Ovary (tissue), 7 donors: ENCODE measurements at regions not wholly inside any gene's neighbourhood (a gene's known extent, or its start where the extent isn't known, plus 50 kb on each side); places are given as distances from the start of the nearest gene placed in this dataset.

ENCODE experiments used
- DNase-seq, 5 donors: peaks; one replicate each; pipeline ENCODE4 v3.0.0-alpha.2; 2019 to 2020
- H3K27ac ChIP-seq, 2 donors: fragments of 200-600 bp; one replicate each; pipeline versions ENCODE4 v1.5.1 to v1.8.0; 2019 to 2022
- H3K27me3 ChIP-seq: fragments of 200-600 bp; one replicate; pipeline ENCODE4 v1.8.0; 2022
- H3K36me3 ChIP-seq: fragments of 200-600 bp; sonication (generic); one replicate; pipeline ENCODE4 v1.5.1; 2019
- H3K4me1 ChIP-seq: one replicate; pipeline ENCODE4 v1.8.1; 2013; ENCODE audit warnings: mild to moderate bottlenecking, moderate library complexity; ENCODE audit not compliant: insufficient read depth
- H3K4me3 ChIP-seq: fragments of 200-600 bp; sonication (generic); one replicate; pipeline ENCODE4 v1.5.1; 2017
- H3K9me3 ChIP-seq, 2 donors: fragments of 200-600 bp in 1 of 2; sonication (generic) in 1 of 2; one replicate each; pipeline versions ENCODE4 v1.5.1 to v1.8.1; 2013 to 2019; ENCODE audit warnings: mild to moderate bottlenecking in 1 of 2, moderate library complexity in 1 of 2
- EP300 ChIP-seq: sonication (generic); formaldehyde crosslinking; IDR thresholded peaks from one replicate; pipeline ENCODE4 v1.6.1; 2017; ENCODE audit warnings: antibody characterized with exemption
- POLR2A ChIP-seq: fragments of 450-650 bp; IDR thresholded peaks from one replicate; pipeline ENCODE4 v1.6.1; 2017; ENCODE audit warnings: antibody characterized with exemption, mild to moderate bottlenecking, moderate library complexity
- WGBS, 3 donors: extraction: QIAGEN DNeasy Blood & Tissue Kit in 1 of 3; methylation state at CpG; one replicate each; pipeline versions ENCODE4 v1.1.5 to v1.1.7; 2013 to 2017; 5-methylcytosine and 5-hydroxymethylcytosine counted together
- intact Hi-C, 4 donors: fragments of 100-400 bp; cut with DNase I; formaldehyde crosslinking; loops; one replicate each; pipeline versions ENCODE4 v1.11.0 to v1.15.1; 2022 to 2023
- TF ChIP-seq, protein P1 (sequence below), 3 donors: fragments of 450-650 bp in 2 of 3; fragments of 200-600 bp in 1 of 3; IDR thresholded peaks; one replicate each; pipeline versions ENCODE4 v1.5.1 to v1.8.0; 2016 to 2022; ENCODE audit warnings: antibody characterized with exemption in 3 of 3, mild to moderate bottlenecking in 1 of 3
- donor health status: DM: no; HTN: no; CAD: no; lungs with moderate emphysema.
- donor health status: DM: no; HTN: no; CAD: no.
- donor health status: Bipolar disorder and iron deficiency.
- donor health status: DM: no; HTN: no; CAD: no.
- donor health status: DM: yes; HTN: yes; CAD: no.

GRCh38 chr6:160921095-160921494 lies 70.5 kb upstream of the MAP3K4 start:
- H3K27me3 ChIP-seq = no peaks in the 10 kb centered on the region
- no peaks in the 10 kb centered on the region for H3K4me1 ChIP-seq
- WGBS, 3 donors = 66 to 79% (median 66%) methylated on average over 3 of the region's 3 CpGs
- H3K27ac ChIP-seq = no peak overlapping the region
- DNase-seq = no peak
- no peaks in the 10 kb centered on the region for H3K9me3 ChIP-seq
- TF ChIP-seq EP300 (no peak), POLR2A (no peak)
- TF ChIP-seq, protein P1, sequence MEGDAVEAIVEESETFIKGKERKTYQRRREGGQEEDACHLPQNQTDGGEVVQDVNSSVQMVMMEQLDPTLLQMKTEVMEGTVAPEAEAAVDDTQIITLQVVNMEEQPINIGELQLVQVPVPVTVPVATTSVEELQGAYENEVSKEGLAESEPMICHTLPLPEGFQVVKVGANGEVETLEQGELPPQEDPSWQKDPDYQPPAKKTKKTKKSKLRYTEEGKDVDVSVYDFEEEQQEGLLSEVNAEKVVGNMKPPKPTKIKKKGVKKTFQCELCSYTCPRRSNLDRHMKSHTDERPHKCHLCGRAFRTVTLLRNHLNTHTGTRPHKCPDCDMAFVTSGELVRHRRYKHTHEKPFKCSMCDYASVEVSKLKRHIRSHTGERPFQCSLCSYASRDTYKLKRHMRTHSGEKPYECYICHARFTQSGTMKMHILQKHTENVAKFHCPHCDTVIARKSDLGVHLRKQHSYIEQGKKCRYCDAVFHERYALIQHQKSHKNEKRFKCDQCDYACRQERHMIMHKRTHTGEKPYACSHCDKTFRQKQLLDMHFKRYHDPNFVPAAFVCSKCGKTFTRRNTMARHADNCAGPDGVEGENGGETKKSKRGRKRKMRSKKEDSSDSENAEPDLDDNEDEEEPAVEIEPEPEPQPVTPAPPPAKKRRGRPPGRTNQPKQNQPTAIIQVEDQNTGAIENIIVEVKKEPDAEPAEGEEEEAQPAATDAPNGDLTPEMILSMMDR (IDR thresholded peaks at IDR 0.05) = no peak
- H3K4me3 ChIP-seq = no peak overlapping the region
- intact Hi-C loops = no loop called here
- H3K36me3 ChIP-seq = no peaks in the 10 kb centered on the region

DNA sequence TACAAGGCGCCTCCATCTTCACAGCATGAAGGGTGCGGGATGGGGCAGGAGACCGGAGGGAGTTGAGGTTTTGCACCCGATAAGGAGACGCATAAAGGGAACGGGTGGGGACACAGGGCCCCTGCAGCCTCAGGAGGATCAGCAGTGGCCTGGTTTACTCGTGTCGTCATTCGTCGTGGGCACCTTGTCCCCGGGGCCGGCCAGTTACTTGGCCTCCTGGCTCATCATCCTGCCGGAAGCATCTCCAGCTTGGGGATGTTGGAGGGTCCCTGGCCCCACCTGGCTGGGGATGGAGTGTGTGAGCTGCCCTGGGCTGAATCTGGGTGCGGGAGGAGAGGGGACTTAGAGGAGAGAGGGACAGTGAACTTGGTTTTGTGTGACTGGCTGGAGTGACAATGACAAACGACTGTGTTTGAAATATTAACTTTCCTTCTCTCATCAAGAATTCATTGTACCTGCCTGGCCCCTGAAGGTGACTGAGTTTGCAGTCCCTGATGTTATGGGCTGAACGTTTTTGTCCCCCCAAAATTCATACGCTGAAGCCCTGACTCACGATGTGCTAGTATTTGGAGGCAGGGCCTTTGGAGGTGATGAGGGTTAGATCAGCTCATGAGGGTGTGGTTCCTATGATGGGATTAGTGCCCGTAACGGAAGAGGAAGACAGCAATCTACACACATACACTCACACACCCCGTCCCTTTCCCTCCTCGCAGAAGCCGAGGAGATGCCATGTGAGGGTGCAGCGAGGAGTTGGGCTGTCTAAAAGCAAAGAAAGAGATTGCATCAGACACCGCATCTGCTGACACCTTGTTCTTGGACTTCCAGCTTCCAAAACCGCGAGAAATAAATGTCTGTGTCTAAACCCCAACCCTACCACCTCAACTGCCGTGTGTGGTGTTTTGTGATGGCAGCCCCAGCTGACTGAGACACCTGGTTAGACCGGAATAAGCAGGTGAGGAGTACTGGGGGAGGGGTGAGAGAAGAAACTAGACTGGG lies 65.0 kb upstream of the MAP3K4 start:
- Histone ChIP-seq H3K27ac (no peak overlapping the region), H3K4me1 (peaks cover 2% of the 10 kb centered on the region), H3K4me3 (no peak overlapping the region), H3K36me3 (no peaks in the 10 kb centered on the region), H3K27me3 (no peaks in the 10 kb centered on the region), H3K9me3 (no peaks in the 10 kb centered on the region)
- TF ChIP-seq, protein P1 (IDR thresholded peaks at IDR 0.05) = no peak
- TF ChIP-seq EP300 (no peak), POLR2A (no peak)
- intact Hi-C loops = loop anchor here in 1 of 4 donors (5.0 kb wide), 1 partner anchor 451 kb away; no protein-coding TSS in a partner anchor
- no peak for DNase-seq
- 89 to 93% (median 90%) methylated on average over 29 of the region's 29 CpGs for WGBS, 3 donors

GRCh38 chr6:160927416-160927815 lies 64.2 kb upstream of the MAP3K4 start:
- no peak overlapping the region for H3K27ac ChIP-seq
- WGBS, 3 donors = 85 to 97% (median 94%) methylated on average over 2 of the region's 2 CpGs
- H3K4me3 ChIP-seq = no peak overlapping the region
- intact Hi-C loops = loop anchor here in 1 of 4 donors (5.0 kb wide), 1 partner anchor 450 kb away; no protein-coding TSS in a partner anchor
- TF ChIP-seq, protein P1 (IDR thresholded peaks at IDR 0.05) = no peak
- TF ChIP-seq POLR2A = no peak
- no peak for TF ChIP-seq EP300
- H3K4me1 ChIP-seq = peaks cover 2% of the 10 kb centered on the region
- DNase-seq = no peak
- no peaks in the 10 kb centered on the region for H3K9me3 ChIP-seq
- no peaks in the 10 kb centered on the region for H3K27me3 ChIP-seq
- H3K36me3 ChIP-seq = no peaks in the 10 kb centered on the region

DNA sequence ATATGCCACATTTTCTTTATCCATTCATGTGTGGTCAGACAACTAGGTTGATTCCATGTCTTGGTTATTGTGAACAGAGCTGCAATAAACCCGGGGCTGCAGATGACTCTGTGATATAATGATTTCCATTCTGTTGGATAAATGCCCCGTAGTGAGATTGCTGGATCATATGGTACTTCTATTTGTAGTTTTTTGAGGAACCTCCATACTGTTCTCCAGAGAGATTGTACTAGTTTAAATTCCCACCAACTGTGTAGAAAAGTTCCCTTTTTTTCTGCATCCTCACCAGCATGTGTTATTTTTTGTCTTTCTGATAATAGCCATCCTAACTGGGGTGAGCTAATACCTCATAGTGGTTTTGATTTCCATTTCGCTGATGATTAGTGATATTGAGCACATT lies 62.2 kb upstream of the MAP3K4 start:
- H3K4me3 ChIP-seq = no peak overlapping the region
- intact Hi-C loops = loop anchor here in 1 of 4 donors (5.0 kb wide), 1 partner anchor 448 kb away; no protein-coding TSS in a partner anchor
- no peaks in the 10 kb centered on the region for H3K27me3 ChIP-seq
- H3K27ac ChIP-seq = no peak overlapping the region
- no peaks in the 10 kb centered on the region for H3K9me3 ChIP-seq
- no peak for TF ChIP-seq POLR2A
- TF ChIP-seq EP300 = no peak
- TF ChIP-seq, protein P1 (IDR thresholded peaks at IDR 0.05) = no peak
- no peaks in the 10 kb centered on the region for H3K36me3 ChIP-seq
- peaks cover 2% of the 10 kb centered on the region for H3K4me1 ChIP-seq
- no peak for DNase-seq
- 85 to 90% (median 87%) methylated on average over 3 of the region's 3 CpGs for WGBS, 3 donors
